ENCODE measurements at regions not wholly inside any gene's neighbourhood (a gene's known extent, or its start where the extent isn't known, plus 50 kb on each side); places are given as distances from the start of the nearest gene placed in this dataset.

DNA sequence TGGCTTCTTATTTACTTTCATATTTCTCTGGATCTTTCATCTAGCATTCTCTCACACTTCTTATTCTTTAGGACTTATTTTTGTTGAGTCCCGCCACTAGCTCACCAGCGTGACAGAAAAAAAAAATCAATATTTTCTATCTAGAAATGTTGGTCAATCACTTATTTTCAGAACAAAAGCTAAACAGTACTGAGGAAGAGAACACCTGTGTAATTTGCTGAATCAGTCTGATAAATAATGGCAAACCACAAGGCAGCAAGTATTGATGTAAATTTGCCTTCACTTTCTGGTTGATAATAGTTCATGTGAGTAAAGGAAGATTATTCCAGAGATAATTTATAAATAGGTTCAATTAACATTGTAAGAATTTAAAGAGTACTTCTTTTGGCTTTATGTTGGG lies 179.2 kb downstream of the BCHE start:
- TF ChIP-seq MXI1 (IDR thresholded peaks at IDR 0.05; ENCODE audit: borderline replicate concordance, low read depth, low read length) (no peak), ZSCAN12 (CRISPR knock-in tag; IDR thresholded peaks at IDR 0.05) (no peak), ZNF441 (CRISPR knock-in tag; IDR thresholded peaks at IDR 0.05; ENCODE audit: borderline replicate concordance) (no peak)
- TF ChIP-seq, protein P1, sequence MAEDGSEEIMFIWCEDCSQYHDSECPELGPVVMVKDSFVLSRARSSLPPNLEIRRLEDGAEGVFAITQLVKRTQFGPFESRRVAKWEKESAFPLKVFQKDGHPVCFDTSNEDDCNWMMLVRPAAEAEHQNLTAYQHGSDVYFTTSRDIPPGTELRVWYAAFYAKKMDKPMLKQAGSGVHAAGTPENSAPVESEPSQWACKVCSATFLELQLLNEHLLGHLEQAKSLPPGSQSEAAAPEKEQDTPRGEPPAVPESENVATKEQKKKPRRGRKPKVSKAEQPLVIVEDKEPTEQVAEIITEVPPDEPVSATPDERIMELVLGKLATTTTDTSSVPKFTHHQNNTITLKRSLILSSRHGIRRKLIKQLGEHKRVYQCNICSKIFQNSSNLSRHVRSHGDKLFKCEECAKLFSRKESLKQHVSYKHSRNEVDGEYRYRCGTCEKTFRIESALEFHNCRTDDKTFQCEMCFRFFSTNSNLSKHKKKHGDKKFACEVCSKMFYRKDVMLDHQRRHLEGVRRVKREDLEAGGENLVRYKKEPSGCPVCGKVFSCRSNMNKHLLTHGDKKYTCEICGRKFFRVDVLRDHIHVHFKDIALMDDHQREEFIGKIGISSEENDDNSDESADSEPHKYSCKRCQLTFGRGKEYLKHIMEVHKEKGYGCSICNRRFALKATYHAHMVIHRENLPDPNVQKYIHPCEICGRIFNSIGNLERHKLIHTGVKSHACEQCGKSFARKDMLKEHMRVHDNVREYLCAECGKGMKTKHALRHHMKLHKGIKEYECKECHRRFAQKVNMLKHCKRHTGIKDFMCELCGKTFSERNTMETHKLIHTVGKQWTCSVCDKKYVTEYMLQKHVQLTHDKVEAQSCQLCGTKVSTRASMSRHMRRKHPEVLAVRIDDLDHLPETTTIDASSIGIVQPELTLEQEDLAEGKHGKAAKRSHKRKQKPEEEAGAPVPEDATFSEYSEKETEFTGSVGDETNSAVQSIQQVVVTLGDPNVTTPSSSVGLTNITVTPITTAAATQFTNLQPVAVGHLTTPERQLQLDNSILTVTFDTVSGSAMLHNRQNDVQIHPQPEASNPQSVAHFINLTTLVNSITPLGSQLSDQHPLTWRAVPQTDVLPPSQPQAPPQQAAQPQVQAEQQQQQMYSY (CRISPR knock-in tag; IDR thresholded peaks at IDR 0.05), result no peak
- TF ChIP-seq, protein P2, sequence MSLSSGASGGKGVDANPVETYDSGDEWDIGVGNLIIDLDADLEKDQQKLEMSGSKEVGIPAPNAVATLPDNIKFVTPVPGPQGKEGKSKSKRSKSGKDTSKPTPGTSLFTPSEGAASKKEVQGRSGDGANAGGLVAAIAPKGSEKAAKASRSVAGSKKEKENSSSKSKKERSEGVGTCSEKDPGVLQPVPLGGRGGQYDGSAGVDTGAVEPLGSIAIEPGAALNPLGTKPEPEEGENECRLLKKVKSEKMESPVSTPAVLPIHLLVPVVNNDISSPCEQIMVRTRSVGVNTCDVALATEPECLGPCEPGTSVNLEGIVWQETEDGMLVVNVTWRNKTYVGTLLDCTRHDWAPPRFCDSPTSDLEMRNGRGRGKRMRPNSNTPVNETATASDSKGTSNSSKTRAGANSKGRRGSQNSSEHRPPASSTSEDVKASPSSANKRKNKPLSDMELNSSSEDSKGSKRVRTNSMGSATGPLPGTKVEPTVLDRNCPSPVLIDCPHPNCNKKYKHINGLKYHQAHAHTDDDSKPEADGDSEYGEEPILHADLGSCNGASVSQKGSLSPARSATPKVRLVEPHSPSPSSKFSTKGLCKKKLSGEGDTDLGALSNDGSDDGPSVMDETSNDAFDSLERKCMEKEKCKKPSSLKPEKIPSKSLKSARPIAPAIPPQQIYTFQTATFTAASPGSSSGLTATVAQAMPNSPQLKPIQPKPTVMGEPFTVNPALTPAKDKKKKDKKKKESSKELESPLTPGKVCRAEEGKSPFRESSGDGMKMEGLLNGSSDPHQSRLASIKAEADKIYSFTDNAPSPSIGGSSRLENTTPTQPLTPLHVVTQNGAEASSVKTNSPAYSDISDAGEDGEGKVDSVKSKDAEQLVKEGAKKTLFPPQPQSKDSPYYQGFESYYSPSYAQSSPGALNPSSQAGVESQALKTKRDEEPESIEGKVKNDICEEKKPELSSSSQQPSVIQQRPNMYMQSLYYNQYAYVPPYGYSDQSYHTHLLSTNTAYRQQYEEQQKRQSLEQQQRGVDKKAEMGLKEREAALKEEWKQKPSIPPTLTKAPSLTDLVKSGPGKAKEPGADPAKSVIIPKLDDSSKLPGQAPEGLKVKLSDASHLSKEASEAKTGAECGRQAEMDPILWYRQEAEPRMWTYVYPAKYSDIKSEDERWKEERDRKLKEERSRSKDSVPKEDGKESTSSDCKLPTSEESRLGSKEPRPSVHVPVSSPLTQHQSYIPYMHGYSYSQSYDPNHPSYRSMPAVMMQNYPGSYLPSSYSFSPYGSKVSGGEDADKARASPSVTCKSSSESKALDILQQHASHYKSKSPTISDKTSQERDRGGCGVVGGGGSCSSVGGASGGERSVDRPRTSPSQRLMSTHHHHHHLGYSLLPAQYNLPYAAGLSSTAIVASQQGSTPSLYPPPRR (CRISPR knock-in tag; IDR thresholded peaks at IDR 0.05; ENCODE audit: borderline replicate concordance), result no peak
- Histone ChIP-seq H3K4me3 (replicated peaks in 1 of 3; ENCODE audit: insufficient read depth in 1 of 3, low read depth in 2 of 3, low read length in 3 of 3) (no peak overlapping the region), H3K9me3 (ENCODE audit: low read length) (no peaks in the 10 kb centered on the region), H3K27me3 (ENCODE audit: control insufficient read depth in 1 of 2, insufficient read depth in 2 of 2, low read length in 2 of 2) (no peaks in the 10 kb centered on the region), H3K79me2 (ENCODE audit: insufficient read depth, low read length) (no peaks in the 10 kb centered on the region), H3K4me1 (ENCODE audit: insufficient read depth, low read length) (no peaks in the 10 kb centered on the region), H3K4me2 (ENCODE audit: low read depth, low read length) (no peak overlapping the region), H3K36me3 (replicated peaks in 1 of 2; ENCODE audit: control insufficient read depth in 1 of 2, insufficient read depth in 2 of 2, low read length in 2 of 2) (no peaks in the 10 kb centered on the region), H2AFZ (ENCODE audit: low read length) (no peak overlapping the region), H3K27ac (ENCODE audit: extremely low read length, insufficient read depth, low read length) (no peak overlapping the region), H3K9ac (ENCODE audit: insufficient read depth, low read depth, low read length) (no peak overlapping the region), H4K20me1 (ENCODE audit: insufficient read depth, low read length) (no peaks in the 10 kb centered on the region)
- ATAC-seq, result no peak
- no peak for DNase-seq (ENCODE audit: low spot score)
- CTCF ChIA-PET (ENCODE audit: low intra/inter-chr PET ratio, low total read pairs), result no interaction called here
- FAIRE-seq, result no peak
- in situ Hi-C loops (cut with HindIII; ENCODE audit: extremely low pct_ligation_motif_present, low pct_unique_long_range_greater_than_20kb) (no loop called here), intact Hi-C loops (cut with micrococcal nuclease; ENCODE audit: unreplicated experiment) (no loop called here)
- POLR2A ChIA-PET, result no interaction called here
- BruUV-seq (replicated peaks), result no TSS peak
- WGBS (ENCODE audit: low lambda C conversion rate), result 19% methylated on average over 2 of the region's 2 CpGs
